NT2/D1 (cell line): ENCODE measurements at regions not wholly inside any gene's neighbourhood (a gene's known extent, or its start where the extent isn't known, plus 50 kb on each side); places are given as distances from the start of the nearest gene placed in this dataset.

Experiments
- YY1 ChIP-seq: IDR thresholded peaks from 2 replicates; pipeline ENCODE4 v1.6.1; 2011; ENCODE audit not compliant: insufficient read length, insufficient read depth
- ZNF274 ChIP-seq: IDR thresholded peaks from 2 replicates; pipeline ENCODE4 v1.6.1; 2011; ENCODE audit warnings: mild to moderate bottlenecking, low read depth, low read length

GRCh38 chr12:93176610-93177126 lies 201.1 kb upstream of the NUDT4 start:
- TF ChIP-seq YY1 (no peak), ZNF274 (no peak)
